Pancreas (tissue), 10 donors: ENCODE measurements at regions not wholly inside any gene's neighbourhood (a gene's known extent, or its start where the extent isn't known, plus 50 kb on each side); places are given as distances from the start of the nearest gene placed in this dataset.

Source experiments
- ATAC-seq, 4 donors: fragments of 200-7000 bp; cut with Tn5 transposase; one replicate each; pipeline versions ENCODE4 v1.8.0 to v1.9.1; 2020; ENCODE audit warnings: mild to moderate bottlenecking in 4 of 4, moderate library complexity in 4 of 4
- DNase-seq, 6 donors: peaks; one replicate each; pipeline ENCODE4 v3.0.0-alpha.2; 2020
- FAIRE-seq: peaks from 2 replicates; lab custom pipeline; 2012; peaks lifted over from hg19 to GRCh38; lab: Jason Lieb, UNC
- H3K27ac ChIP-seq, 4 donors: fragments of 200-600 bp; sonication (generic); 1 replicate in 3 of 4; 2 replicates in 1 of 4; pipeline versions ENCODE4 v1.5.0 to v1.8.0; 2020
- H3K27me3 ChIP-seq, 4 donors: fragments of 200-600 bp; one replicate each; pipeline ENCODE4 v1.8.0; 2021
- H3K36me3 ChIP-seq, 3 donors: fragments of 200-600 bp; sonication (generic) in 1 of 3; one replicate each; pipeline versions ENCODE4 v1.5.0 to v1.8.0; 2020 to 2021
- H3K4me1 ChIP-seq, 3 donors: fragments of 200-600 bp; one replicate each; pipeline ENCODE4 v1.8.0; 2021
- H3K4me3 ChIP-seq, 4 donors: fragments of 200-600 bp; sonication (generic) in 2 of 4; one replicate each; pipeline versions ENCODE4 v1.5.0 to v1.8.0; 2020 to 2021
- H3K9me3 ChIP-seq, 4 donors: fragments of 200-600 bp; one replicate each; pipeline ENCODE4 v1.8.0; 2021
- WGBS, 2 donors: extraction: QIAGEN DNeasy Blood & Tissue Kit; methylation state at CpG; one replicate each; pipeline ENCODE4 v1.1.7; 2013; 5-methylcytosine and 5-hydroxymethylcytosine counted together
- intact Hi-C, 3 donors: fragments of 100-400 bp; cut with DNase I; formaldehyde crosslinking; loops; one replicate each; pipeline versions ENCODE4 v1.11.1 to v1.14.2; 2022
- TF ChIP-seq, protein P1 (sequence below), 4 donors: fragments of 200-600 bp; sonication (generic) in 3 of 4; IDR thresholded peaks; one replicate each; pipeline versions ENCODE4 v1.5.0 to v1.8.0; 2021; ENCODE audit warnings: antibody characterized with exemption in 4 of 4
- donor health status: healthy with polysubstance abuse.
- donor health status: DM: no; HTN: no; CAD: no; lungs with moderate emphysema.
- donor health status: DM: no; HTN: no; CAD: no.
- donor health status: control.
- donor health status: control.
- donor health status: Bipolar disorder and iron deficiency.
- donor health status: DM: yes; HTN: yes; CAD: no.
- donor health status: DM: no; HTN: no; CAD: no.
- donor health status: DM: no; HTN: no; CAD: no.
- donor health status: DM: yes; HTN: yes; CAD: no.

DNA sequence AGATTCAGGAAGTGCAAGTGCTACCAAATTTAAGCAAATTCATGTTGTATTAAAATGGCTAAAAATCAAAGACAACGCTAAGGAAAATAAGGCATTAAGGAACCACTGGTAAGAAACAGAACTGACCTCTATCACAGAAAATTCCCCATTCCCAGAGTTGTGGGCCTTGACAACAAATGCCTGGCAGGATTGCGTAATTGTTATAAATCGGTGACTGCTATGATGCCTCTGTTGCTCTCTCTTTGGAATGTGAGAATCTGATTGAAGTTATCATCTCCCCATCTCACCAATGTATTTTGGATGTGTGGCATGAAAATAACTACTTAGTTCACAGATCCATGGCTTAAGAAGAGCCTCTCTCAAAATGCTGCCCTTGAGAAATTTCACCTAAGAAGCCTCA lies 257.3 kb downstream of the OGFRL1 start:
- Histone ChIP-seq H3K27ac (no peak overlapping the region), H3K36me3 (no peaks in the 10 kb centered on the region), H3K4me1 (no peaks in the 10 kb centered on the region), H3K27me3 (no peaks in the 10 kb centered on the region), H3K9me3 (no peaks in the 10 kb centered on the region), H3K4me3 (no peak overlapping the region)
- intact Hi-C loops: no loop called here
- FAIRE-seq (no peak), DNase-seq (no peak), ATAC-seq (no peak)
- TF ChIP-seq, protein P1, sequence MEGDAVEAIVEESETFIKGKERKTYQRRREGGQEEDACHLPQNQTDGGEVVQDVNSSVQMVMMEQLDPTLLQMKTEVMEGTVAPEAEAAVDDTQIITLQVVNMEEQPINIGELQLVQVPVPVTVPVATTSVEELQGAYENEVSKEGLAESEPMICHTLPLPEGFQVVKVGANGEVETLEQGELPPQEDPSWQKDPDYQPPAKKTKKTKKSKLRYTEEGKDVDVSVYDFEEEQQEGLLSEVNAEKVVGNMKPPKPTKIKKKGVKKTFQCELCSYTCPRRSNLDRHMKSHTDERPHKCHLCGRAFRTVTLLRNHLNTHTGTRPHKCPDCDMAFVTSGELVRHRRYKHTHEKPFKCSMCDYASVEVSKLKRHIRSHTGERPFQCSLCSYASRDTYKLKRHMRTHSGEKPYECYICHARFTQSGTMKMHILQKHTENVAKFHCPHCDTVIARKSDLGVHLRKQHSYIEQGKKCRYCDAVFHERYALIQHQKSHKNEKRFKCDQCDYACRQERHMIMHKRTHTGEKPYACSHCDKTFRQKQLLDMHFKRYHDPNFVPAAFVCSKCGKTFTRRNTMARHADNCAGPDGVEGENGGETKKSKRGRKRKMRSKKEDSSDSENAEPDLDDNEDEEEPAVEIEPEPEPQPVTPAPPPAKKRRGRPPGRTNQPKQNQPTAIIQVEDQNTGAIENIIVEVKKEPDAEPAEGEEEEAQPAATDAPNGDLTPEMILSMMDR (IDR thresholded peaks at IDR 0.05): no peak
- 85 to 94% methylated on average over 3 of the region's 3 CpGs for WGBS, 2 donors

DNA sequence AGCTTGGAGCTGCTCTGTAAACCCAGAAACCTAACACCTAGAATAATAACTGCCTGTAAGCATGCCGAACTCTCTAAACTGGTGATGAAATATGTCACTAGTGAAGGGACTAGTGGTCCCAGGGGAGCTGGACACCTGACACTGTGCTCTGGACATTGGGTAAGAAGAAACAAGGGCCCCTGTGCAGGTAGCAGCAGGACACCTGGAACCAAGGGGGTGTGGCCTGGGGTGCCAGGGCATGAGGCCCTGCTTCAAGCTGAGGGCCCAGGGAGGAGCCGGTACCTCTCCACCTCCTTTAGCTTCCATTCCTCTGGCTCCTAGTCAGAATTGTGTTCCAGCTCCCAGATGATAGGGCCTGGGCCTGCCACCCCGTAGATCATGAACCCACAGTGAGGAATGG lies 263.2 kb downstream of the OGFRL1 start:
- intact Hi-C loops: no loop called here
- Histone ChIP-seq H3K36me3 (no peaks in the 10 kb centered on the region), H3K27ac (no peak overlapping the region), H3K4me1 (no peaks in the 10 kb centered on the region), H3K4me3 (no peak overlapping the region), H3K27me3 (no peaks in the 10 kb centered on the region), H3K9me3 (no peaks in the 10 kb centered on the region)
- FAIRE-seq (no peak), DNase-seq (no peak), ATAC-seq (no peak)
- 82 to 88% methylated on average over 3 of the region's 3 CpGs for whole genome bisulfite sequencing, 2 donors
- TF ChIP-seq, protein P1 (IDR thresholded peaks at IDR 0.05): no peak

DNA sequence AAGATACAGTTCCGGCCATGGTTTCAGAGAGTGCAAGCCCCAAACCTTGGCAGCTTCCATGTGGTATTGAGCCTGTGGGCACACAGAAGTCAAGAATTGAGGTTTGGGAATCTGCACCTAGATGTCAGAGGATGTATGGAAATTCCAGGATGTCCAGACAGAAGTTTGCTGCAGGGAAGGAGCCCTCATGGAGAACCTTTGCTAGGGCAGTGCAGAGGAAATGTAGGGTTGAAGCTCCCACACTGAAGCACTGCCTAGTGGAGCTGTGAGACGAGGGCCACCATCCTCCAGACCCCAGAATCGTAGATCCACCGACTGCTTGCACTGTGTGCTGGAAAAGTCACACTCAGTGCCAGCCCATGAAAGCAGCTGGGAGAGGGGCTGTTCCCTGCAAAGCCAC lies 267.5 kb downstream of the OGFRL1 start:
- Histone ChIP-seq H3K4me3 (no peak overlapping the region), H3K9me3 (no peaks in the 10 kb centered on the region), H3K27ac (no peak overlapping the region), H3K36me3 (no peaks in the 10 kb centered on the region), H3K4me1 (no peaks in the 10 kb centered on the region), H3K27me3 (no peaks in the 10 kb centered on the region)
- 58 to 73% methylated on average over 4 of the region's 4 CpGs for WGBS, 2 donors
- TF ChIP-seq, protein P1 (IDR thresholded peaks at IDR 0.05): no peak
- FAIRE-seq (no peak), ATAC-seq (no peak), DNase-seq (no peak)
- intact Hi-C loops: no loop called here

DNA sequence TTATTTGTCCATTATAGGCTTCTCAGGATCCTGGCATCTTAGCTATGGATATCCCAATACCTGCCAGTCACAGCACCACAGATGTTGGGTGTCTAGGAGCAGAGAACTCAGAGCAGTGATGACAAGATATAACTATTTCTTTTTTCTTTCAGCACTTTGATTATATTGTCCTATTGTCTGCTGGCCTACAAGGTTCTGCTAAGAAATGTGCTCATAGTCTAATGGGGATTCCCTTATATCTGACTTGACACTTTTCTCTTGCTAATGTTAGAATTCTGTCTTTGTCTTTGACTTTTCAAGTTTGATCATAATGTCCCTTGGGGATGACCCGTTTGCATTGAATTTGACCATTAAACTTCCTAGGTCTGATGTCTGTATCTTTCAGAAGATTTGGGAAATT lies 270.4 kb downstream of the OGFRL1 start:
- no peaks in the 10 kb centered on the region for H3K36me3 ChIP-seq
- FAIRE-seq: no peak
- H3K27me3 ChIP-seq: no peaks in the 10 kb centered on the region
- TF ChIP-seq, protein P1 (IDR thresholded peaks at IDR 0.05): no peak
- no peak for ATAC-seq
- intact Hi-C loops: no loop called here
- no peaks in the 10 kb centered on the region for H3K4me1 ChIP-seq
- no peaks in the 10 kb centered on the region for H3K9me3 ChIP-seq
- WGBS, 2 donors: 58 to 59% methylated on average over 1 of the region's 1 CpG
- no peak for DNase-seq
- H3K27ac ChIP-seq: no peak overlapping the region
- H3K4me3 ChIP-seq: no peak overlapping the region

DNA sequence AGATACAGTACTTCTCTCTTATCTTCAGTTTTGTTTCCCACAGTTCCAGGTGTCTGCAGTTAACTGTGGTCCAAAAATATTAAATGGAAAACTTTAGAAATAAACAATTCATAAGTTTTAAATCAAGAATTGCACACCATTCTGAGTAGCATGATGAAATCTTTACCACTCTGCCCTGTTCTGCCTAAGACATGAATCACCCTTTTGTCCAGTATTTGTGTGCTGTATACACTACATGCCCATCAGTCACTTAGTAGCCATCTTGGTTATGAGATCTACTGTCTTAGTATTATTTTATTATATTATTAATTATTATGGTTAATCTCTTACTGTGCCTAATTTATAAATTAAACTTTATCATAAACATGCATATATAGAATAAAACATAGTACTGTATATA lies 279.0 kb downstream of the OGFRL1 start:
- intact Hi-C loops: no loop called here
- TF ChIP-seq, protein P1 (IDR thresholded peaks at IDR 0.05): no peak
- no peaks in the 10 kb centered on the region for H3K36me3 ChIP-seq
- H3K9me3 ChIP-seq: no peaks in the 10 kb centered on the region
- no peaks in the 10 kb centered on the region for H3K4me1 ChIP-seq
- no peak overlapping the region for H3K4me3 ChIP-seq
- DNase-seq: no peak
- no peaks in the 10 kb centered on the region for H3K27me3 ChIP-seq
- no peak for FAIRE-seq
- ATAC-seq: no peak
- no peak overlapping the region for H3K27ac ChIP-seq
